ENCODE measurements at regions not wholly inside any gene's neighbourhood (a gene's known extent, or its start where the extent isn't known, plus 50 kb on each side); places are given as distances from the start of the nearest gene placed in this dataset.

GRCh38 chr21:31526040-31526439 lies 133.5 kb upstream of the SOD1 start:
- H3K36me3 ChIP-seq = no peaks in the 10 kb centered on the region
- H3K9me3 ChIP-seq = no peaks in the 10 kb centered on the region
- H3K27ac ChIP-seq = no peak overlapping the region
- H3K27me3 ChIP-seq = no peaks in the 10 kb centered on the region
- no peaks in the 10 kb centered on the region for H3K4me1 ChIP-seq (ENCODE audit: control insufficient read depth in 1 of 2, insufficient read depth in 1 of 2, low read depth in 1 of 2, low read length in 1 of 2)
- no peak overlapping the region for H3K4me3 ChIP-seq (ENCODE audit: low read depth in 1 of 2, low read length in 1 of 2)
- no peak for TF ChIP-seq CTCF (IDR thresholded peaks at IDR 0.05)

GRCh38 chr21:31524140-31524539 lies 135.4 kb upstream of the SOD1 start:
- no peak overlapping the region for H3K4me3 ChIP-seq (ENCODE audit: low read depth in 1 of 2, low read length in 1 of 2)
- H3K4me1 ChIP-seq (ENCODE audit: control insufficient read depth in 1 of 2, insufficient read depth in 1 of 2, low read depth in 1 of 2, low read length in 1 of 2) = no peaks in the 10 kb centered on the region
- H3K9me3 ChIP-seq = no peaks in the 10 kb centered on the region
- no peak overlapping the region for H3K27ac ChIP-seq
- no peaks in the 10 kb centered on the region for H3K36me3 ChIP-seq
- no peaks in the 10 kb centered on the region for H3K27me3 ChIP-seq
- no peak for TF ChIP-seq CTCF (IDR thresholded peaks at IDR 0.05)

- Histone ChIP-seq H3K27ac (no peak overlapping the region), H3K4me1 (ENCODE audit: control insufficient read depth in 1 of 2, insufficient read depth in 1 of 2, low read depth in 1 of 2, low read length in 1 of 2) (no peaks in the 10 kb centered on the region), H3K9me3 (no peaks in the 10 kb centered on the region), H3K27me3 (no peaks in the 10 kb centered on the region), H3K4me3 (ENCODE audit: low read depth in 1 of 2, low read length in 1 of 2) (no peak overlapping the region), H3K36me3 (no peaks in the 10 kb centered on the region)
- no peak for TF ChIP-seq CTCF (IDR thresholded peaks at IDR 0.05)
Measured at GRCh38 chr21:31521515-31521914, 138.0 kb upstream of the SOD1 start.

- Histone ChIP-seq H3K27ac (no peak overlapping the region), H3K36me3 (no peaks in the 10 kb centered on the region), H3K4me1 (ENCODE audit: control insufficient read depth in 1 of 2, insufficient read depth in 1 of 2, low read depth in 1 of 2, low read length in 1 of 2) (no peaks in the 10 kb centered on the region), H3K4me3 (ENCODE audit: low read depth in 1 of 2, low read length in 1 of 2) (no peak overlapping the region), H3K27me3 (no peaks in the 10 kb centered on the region), H3K9me3 (no peaks in the 10 kb centered on the region)
- TF ChIP-seq CTCF (IDR thresholded peaks at IDR 0.05) = no peak
Measured at GRCh38 chr21:31520561-31521098, 138.9 kb upstream of the SOD1 start.

- no peaks in the 10 kb centered on the region for H3K9me3 ChIP-seq
- no peaks in the 10 kb centered on the region for H3K36me3 ChIP-seq
- no peaks in the 10 kb centered on the region for H3K27me3 ChIP-seq
- no peaks in the 10 kb centered on the region for H3K4me1 ChIP-seq (ENCODE audit: control insufficient read depth in 1 of 2, insufficient read depth in 1 of 2, low read depth in 1 of 2, low read length in 1 of 2)
- no peak overlapping the region for H3K27ac ChIP-seq
- TF ChIP-seq CTCF (IDR thresholded peaks at IDR 0.05) = no peak
- H3K4me3 ChIP-seq (ENCODE audit: low read depth in 1 of 2, low read length in 1 of 2) = no peak overlapping the region
Measured at GRCh38 chr21:31518580-31518979, 140.9 kb upstream of the SOD1 start.
